A673 (cell line): ENCODE measurements at regions not wholly inside any gene's neighbourhood (a gene's known extent, or its start where the extent isn't known, plus 50 kb on each side); places are given as distances from the start of the nearest gene placed in this dataset.

ENCODE experiments used
- BruUV-seq: library from RNA; stranded (reverse); fragments of 400-500 nt; replicated peaks from 2 replicates; lab custom pipeline; 2021; lab: Mats Ljungman, UMichigan
- CTCF ChIA-PET: fragments of 300-600 bp; sonication (Branson Sonifier 250); formaldehyde crosslinking; loops from one replicate; lab custom pipeline; 2022; ENCODE audit warnings: antibody characterized with exemption; lab: Charles Lee
- POLR2A ChIA-PET: fragments of 300-600 bp; sonication (Branson Sonifier 250); formaldehyde crosslinking; loops from one replicate; lab custom pipeline; 2022; ENCODE audit warnings: antibody characterized with exemption; ENCODE audit not compliant: low non-redundant PET; lab: Charles Lee
- DNase-seq: peaks from one replicate; pipeline ENCODE4 v3.0.0-alpha.2; 2015; ENCODE audit warnings: low spot score
- H3K27ac ChIP-seq: fragments of 200-600 bp; sonication (generic); 2 replicates; pipeline ENCODE4 v1.5.1; 2016; ENCODE audit warnings: mixed run types, low read depth, mild to moderate bottlenecking, mixed read lengths, antibody characterized with exemption, low read length; ENCODE audit not compliant: poor library complexity, severe bottlenecking
- H3K27me3 ChIP-seq: fragments of 200-600 bp; sonication (generic); replicated peaks from 2 replicates; pipeline ENCODE4 v1.6.1; 2017; ENCODE audit warnings: mixed run types, low read depth, mild to moderate bottlenecking, mixed read lengths, antibody characterized with exemption, low read length; ENCODE audit not compliant: insufficient read depth, poor library complexity
- H3K36me3 ChIP-seq: fragments of 200-600 bp; sonication (generic); 2 replicates; pipeline ENCODE4 v1.6.1; 2016; ENCODE audit warnings: mixed run types, mild to moderate bottlenecking, mixed read lengths, antibody characterized with exemption, low read length; ENCODE audit not compliant: insufficient read depth, poor library complexity, severe bottlenecking
- H3K4me1 ChIP-seq: fragments of 200-600 bp; sonication (generic); 2 replicates; pipeline ENCODE4 v1.6.1; 2017; ENCODE audit warnings: mixed run types, mild to moderate bottlenecking, mixed read lengths, antibody characterized with exemption, low read length; ENCODE audit not compliant: insufficient read depth, poor library complexity, severe bottlenecking
- H3K4me3 ChIP-seq: fragments of 200-600 bp; sonication (generic); 2 replicates; pipeline ENCODE4 v1.5.1; 2016; ENCODE audit warnings: low read depth, mixed run types, mild to moderate bottlenecking, mixed read lengths, low read length; ENCODE audit not compliant: poor library complexity, severe bottlenecking
- H3K9me3 ChIP-seq: fragments of 200-600 bp; sonication (generic); 2 replicates; pipeline ENCODE4 v1.6.1; 2016; ENCODE audit warnings: mixed run types, low read depth, mild to moderate bottlenecking, mixed read lengths, antibody characterized with exemption, low read length; ENCODE audit not compliant: poor library complexity, severe bottlenecking
- EZH2 ChIP-seq: fragments of 200-600 bp; sonication (generic); IDR thresholded peaks from 2 replicates; pipeline ENCODE4 v1.6.1; 2017; ENCODE audit warnings: borderline replicate concordance, low read depth, mild to moderate bottlenecking, mixed read lengths, antibody characterized with exemption, low read length; ENCODE audit not compliant: poor library complexity, severe bottlenecking
- intact Hi-C: fragments of 100-400 bp; cut with micrococcal nuclease; formaldehyde crosslinking; loops from one replicate; pipeline ENCODE4 v1.10.0; 2022; ENCODE audit not compliant: unreplicated experiment
- TF ChIP-seq, protein P1 (sequence below): fragments of 300-800, 200-600 bp; sonication (generic); conservative IDR thresholded peaks from 2 replicates; pipeline ENCODE4 v1.5.1; 2017; ENCODE audit warnings: low read depth, mild to moderate bottlenecking, antibody characterized with exemption, low read length, moderate library complexity, mixed read lengths

DNA sequence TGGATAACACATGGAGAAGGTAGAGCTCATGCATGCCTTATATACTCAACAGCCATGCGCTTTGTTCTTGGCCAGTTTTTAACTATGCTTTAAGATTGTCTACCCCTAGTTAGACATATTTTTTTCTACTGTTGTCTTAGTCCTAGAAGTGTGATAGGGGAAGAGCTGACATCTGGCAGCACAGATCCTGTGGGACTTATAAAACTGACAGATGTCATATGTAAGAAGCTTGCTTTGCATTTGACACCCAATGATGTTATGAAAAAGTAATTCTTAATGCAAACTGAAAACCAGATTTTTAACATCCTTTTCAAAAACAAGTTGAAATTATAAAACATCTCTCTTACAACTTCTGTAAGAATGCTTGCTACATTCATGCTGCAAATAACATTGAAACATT, 715.9 kb upstream of the LRRN3 start:
- Histone ChIP-seq H3K4me3 (no peak overlapping the region), H3K27ac (no peak overlapping the region), H3K27me3 (no peaks in the 10 kb centered on the region), H3K36me3 (no peaks in the 10 kb centered on the region), H3K9me3 (no peaks in the 10 kb centered on the region), H3K4me1 (no peaks in the 10 kb centered on the region)
- CTCF ChIA-PET: no interaction called here
- POLR2A ChIA-PET: no interaction called here
- TF ChIP-seq, protein P1, sequence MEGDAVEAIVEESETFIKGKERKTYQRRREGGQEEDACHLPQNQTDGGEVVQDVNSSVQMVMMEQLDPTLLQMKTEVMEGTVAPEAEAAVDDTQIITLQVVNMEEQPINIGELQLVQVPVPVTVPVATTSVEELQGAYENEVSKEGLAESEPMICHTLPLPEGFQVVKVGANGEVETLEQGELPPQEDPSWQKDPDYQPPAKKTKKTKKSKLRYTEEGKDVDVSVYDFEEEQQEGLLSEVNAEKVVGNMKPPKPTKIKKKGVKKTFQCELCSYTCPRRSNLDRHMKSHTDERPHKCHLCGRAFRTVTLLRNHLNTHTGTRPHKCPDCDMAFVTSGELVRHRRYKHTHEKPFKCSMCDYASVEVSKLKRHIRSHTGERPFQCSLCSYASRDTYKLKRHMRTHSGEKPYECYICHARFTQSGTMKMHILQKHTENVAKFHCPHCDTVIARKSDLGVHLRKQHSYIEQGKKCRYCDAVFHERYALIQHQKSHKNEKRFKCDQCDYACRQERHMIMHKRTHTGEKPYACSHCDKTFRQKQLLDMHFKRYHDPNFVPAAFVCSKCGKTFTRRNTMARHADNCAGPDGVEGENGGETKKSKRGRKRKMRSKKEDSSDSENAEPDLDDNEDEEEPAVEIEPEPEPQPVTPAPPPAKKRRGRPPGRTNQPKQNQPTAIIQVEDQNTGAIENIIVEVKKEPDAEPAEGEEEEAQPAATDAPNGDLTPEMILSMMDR: no peak
- TF ChIP-seq EZH2: no peak
- no TSS peak for BruUV-seq
- intact Hi-C loops: no loop called here
- no peak for DNase-seq

DNA sequence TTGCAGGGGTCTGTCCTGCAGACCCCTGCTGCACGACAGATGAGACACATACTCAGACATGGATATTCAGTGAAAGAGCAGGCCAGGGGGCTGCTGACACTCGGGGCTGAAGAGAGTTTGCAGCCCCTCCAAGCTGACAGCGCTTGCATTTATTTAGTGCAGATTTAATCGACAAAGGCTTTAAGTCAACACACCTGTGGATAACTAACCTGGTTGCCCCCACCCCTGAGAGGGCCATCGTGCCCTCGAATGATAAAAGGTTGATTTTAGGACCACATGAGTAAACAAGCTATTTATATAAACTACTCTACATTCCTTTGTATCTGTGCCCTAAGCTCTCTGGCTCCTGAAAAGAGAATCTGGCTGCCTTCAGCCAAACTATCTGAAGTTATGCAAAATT, 708.2 kb upstream of the LRRN3 start:
- H3K4me3 ChIP-seq: no peak overlapping the region
- ChIA-PET CTCF (no interaction called here), POLR2A (no interaction called here)
- H3K27ac ChIP-seq: no peak overlapping the region
- no peaks in the 10 kb centered on the region for H3K27me3 ChIP-seq
- DNase-seq: no peak
- no TSS peak for BruUV-seq
- H3K36me3 ChIP-seq: no peaks in the 10 kb centered on the region
- TF ChIP-seq EZH2: no peak
- TF ChIP-seq, protein P1: no peak
- H3K4me1 ChIP-seq: no peaks in the 10 kb centered on the region
- no peaks in the 10 kb centered on the region for H3K9me3 ChIP-seq
- intact Hi-C loops: no loop called here

DNA sequence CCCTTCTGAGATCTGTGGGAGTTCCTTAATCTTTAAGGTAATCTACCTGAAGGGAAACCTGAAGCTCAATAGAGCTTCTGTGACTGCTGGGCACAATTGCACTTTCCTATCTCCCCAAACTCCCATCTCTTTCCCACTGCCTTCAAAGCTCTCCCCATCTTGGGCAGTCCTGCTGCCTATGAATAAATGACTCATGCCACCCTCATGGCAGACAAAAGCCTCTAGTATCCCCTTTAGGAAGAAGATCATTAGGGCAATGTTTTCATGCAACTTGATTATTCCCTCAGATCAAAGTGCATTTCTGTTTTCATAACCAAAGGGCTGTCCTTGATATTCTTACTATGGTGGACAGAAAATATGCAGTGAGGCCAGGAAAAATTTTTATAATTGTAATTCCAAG, 704.9 kb upstream of the LRRN3 start:
- no peak for DNase-seq
- no peaks in the 10 kb centered on the region for H3K9me3 ChIP-seq
- intact Hi-C loops: no loop called here
- ChIA-PET CTCF (no interaction called here), POLR2A (no interaction called here)
- no peak overlapping the region for H3K27ac ChIP-seq
- TF ChIP-seq, protein P1: no peak
- TF ChIP-seq EZH2: no peak
- H3K36me3 ChIP-seq: no peaks in the 10 kb centered on the region
- H3K27me3 ChIP-seq: no peaks in the 10 kb centered on the region
- H3K4me3 ChIP-seq: no peak overlapping the region
- no peaks in the 10 kb centered on the region for H3K4me1 ChIP-seq
- no TSS peak for BruUV-seq
